DMS53 (cell line): ENCODE measurements at regions not wholly inside any gene's neighbourhood (a gene's known extent, or its start where the extent isn't known, plus 50 kb on each side); places are given as distances from the start of the nearest gene placed in this dataset.
A peak's percentile ranks its signal among the peaks of the same experiment; 100 is the strongest.
"Not testable (repeated sequence)": the region's sequence is repeated elsewhere in the genome, so short reads cannot be mapped to it uniquely, and the experiment has no call there.

ENCODE experiments used
- DNase-seq: peaks from one replicate; lab custom pipeline; 2025; lab: John Stamatoyannopoulos, UW

GRCh38 chr5:66348387-66349125, 204.5 kb downstream of the SREK1 start:
- no peak for DNase-seq

GRCh38 chr5:66351813-66352212, 207.7 kb downstream of the SREK1 start:
- DNase-seq, result no peak

- no peak for DNase-seq
Observed at GRCh38 chr5:66353186-66353585, 209.1 kb downstream of the SREK1 start.

- no peak for DNase-seq
Observed at GRCh38 chr5:66354422-66354821, 210.3 kb downstream of the SREK1 start.

GRCh38 chr5:66356011-66356565, 212.0 kb downstream of the SREK1 start:
- no peak for DNase-seq

GRCh38 chr5:66358741-66359140, 214.6 kb downstream of the SREK1 start:
- DNase-seq, result no peak

- DNase-seq, result no peak
Observed at GRCh38 chr5:66361070-66361469, 217.0 kb downstream of the SREK1 start.

- no peak for DNase-seq
Observed at GRCh38 chr5:66362046-66362445, 217.9 kb downstream of the SREK1 start.

- no peak for DNase-seq
Observed at GRCh38 chr5:66362687-66363086, 218.6 kb downstream of the SREK1 start.

GRCh38 chr5:66363097-66363496, 219.0 kb downstream of the SREK1 start:
- DNase-seq, result no peak

- no peak for DNase-seq
Observed at GRCh38 chr5:66364186-66364585, 220.1 kb downstream of the SREK1 start.

GRCh38 chr5:66365981-66366380, 221.9 kb downstream of the SREK1 start:
- DNase-seq, result no peak

GRCh38 chr5:66367814-66368541, 223.9 kb downstream of the SREK1 start:
- no peak for DNase-seq

GRCh38 chr5:66368811-66369210, 224.7 kb downstream of the SREK1 start:
- DNase-seq, result no peak

- no peak for DNase-seq
Observed at GRCh38 chr5:66377747-66378146, 218.4 kb upstream of the MAST4 start.

- DNase-seq, result no peak
Observed at GRCh38 chr5:66378407-66378806, 217.8 kb upstream of the MAST4 start.

GRCh38 chr5:66382152-66382551, 214.0 kb upstream of the MAST4 start:
- no peak for DNase-seq

- not testable (repeated sequence) for DNase-seq
Observed at GRCh38 chr5:66405145-66405544, 191.0 kb upstream of the MAST4 start.

- no peak for DNase-seq
Observed at GRCh38 chr5:66406761-66407336, 189.3 kb upstream of the MAST4 start.

- peak; percentile 9 for DNase-seq
Observed at GRCh38 chr5:66407765-66408164, 188.4 kb upstream of the MAST4 start.

GRCh38 chr5:66408576-66408975, 187.6 kb upstream of the MAST4 start:
- DNase-seq, result no peak

GRCh38 chr5:66410122-66410521, 186.1 kb upstream of the MAST4 start:
- no peak for DNase-seq

- DNase-seq, result no peak
Observed at GRCh38 chr5:66411701-66412100, 184.5 kb upstream of the MAST4 start.
